ENCODE measurements at regions not wholly inside any gene's neighbourhood (a gene's known extent, or its start where the extent isn't known, plus 50 kb on each side); places are given as distances from the start of the nearest gene placed in this dataset.

DNA sequence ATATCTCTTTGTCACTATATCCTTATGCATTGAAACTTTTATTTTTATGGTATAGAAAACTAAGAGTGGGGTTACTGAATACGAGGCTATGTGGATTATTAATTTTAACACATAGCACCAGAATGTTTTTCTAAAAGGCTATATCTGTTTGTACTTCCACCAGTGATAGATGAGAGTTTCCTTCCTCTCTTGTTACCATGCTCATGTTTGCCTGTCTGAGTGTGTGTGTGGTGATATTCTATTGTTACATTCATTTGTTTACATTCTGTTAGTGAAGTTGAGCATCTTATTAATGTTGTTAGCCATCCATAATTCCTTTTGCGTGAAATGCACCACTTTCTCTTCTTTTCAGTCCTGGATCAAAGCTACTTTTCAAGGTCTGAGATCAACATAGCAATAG is 54.1 kb upstream of the ALDH1A1 start:
- ATAC-seq: no peak

More for the DNA sequence above, 54.1 kb upstream of the ALDH1A1 start:
- ChIA-PET POLR2A (no interaction called here), CTCF (no interaction called here)
- Histone ChIP-seq H3K4me3 (ENCODE audit: low read depth in 2 of 2, low read length in 2 of 2) (no peak overlapping the region), H3K27me3 (ENCODE audit: control insufficient read depth, insufficient read depth, low read length) (no peaks in the 10 kb centered on the region), H3K36me3 (ENCODE audit: control insufficient read depth, insufficient read depth, low read length) (no peaks in the 10 kb centered on the region), H3K9me3 (ENCODE audit: control insufficient read depth, insufficient read depth, low read depth, low read length) (no peaks in the 10 kb centered on the region), H3K27ac (ENCODE audit: low read length) (no peak overlapping the region), H3K4me1 (ENCODE audit: control insufficient read depth, insufficient read depth, low read length) (no peaks in the 10 kb centered on the region)
- in situ Hi-C loops (cut with HindIII; ENCODE audit: low pct_unique_long_range_greater_than_20kb, low sequenced_read_pairs): no loop called here
- TF ChIP-seq, protein P1, sequence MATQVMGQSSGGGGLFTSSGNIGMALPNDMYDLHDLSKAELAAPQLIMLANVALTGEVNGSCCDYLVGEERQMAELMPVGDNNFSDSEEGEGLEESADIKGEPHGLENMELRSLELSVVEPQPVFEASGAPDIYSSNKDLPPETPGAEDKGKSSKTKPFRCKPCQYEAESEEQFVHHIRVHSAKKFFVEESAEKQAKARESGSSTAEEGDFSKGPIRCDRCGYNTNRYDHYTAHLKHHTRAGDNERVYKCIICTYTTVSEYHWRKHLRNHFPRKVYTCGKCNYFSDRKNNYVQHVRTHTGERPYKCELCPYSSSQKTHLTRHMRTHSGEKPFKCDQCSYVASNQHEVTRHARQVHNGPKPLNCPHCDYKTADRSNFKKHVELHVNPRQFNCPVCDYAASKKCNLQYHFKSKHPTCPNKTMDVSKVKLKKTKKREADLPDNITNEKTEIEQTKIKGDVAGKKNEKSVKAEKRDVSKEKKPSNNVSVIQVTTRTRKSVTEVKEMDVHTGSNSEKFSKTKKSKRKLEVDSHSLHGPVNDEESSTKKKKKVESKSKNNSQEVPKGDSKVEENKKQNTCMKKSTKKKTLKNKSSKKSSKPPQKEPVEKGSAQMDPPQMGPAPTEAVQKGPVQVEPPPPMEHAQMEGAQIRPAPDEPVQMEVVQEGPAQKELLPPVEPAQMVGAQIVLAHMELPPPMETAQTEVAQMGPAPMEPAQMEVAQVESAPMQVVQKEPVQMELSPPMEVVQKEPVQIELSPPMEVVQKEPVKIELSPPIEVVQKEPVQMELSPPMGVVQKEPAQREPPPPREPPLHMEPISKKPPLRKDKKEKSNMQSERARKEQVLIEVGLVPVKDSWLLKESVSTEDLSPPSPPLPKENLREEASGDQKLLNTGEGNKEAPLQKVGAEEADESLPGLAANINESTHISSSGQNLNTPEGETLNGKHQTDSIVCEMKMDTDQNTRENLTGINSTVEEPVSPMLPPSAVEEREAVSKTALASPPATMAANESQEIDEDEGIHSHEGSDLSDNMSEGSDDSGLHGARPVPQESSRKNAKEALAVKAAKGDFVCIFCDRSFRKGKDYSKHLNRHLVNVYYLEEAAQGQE (IDR thresholded peaks at IDR 0.05; ENCODE audit: insufficient read depth in 1 of 2, low read depth in 2 of 2, low read length in 1 of 2): no peak
- no peak for TF ChIP-seq POLR2AphosphoS5 (IDR thresholded peaks at IDR 0.05; ENCODE audit: low read depth, low read length)
- no peak for TF ChIP-seq SIN3A (IDR thresholded peaks at IDR 0.05; ENCODE audit: borderline replicate concordance, insufficient read depth, low read depth, low read length)
- TF ChIP-seq TCF7L2 (IDR thresholded peaks at IDR 0.05; ENCODE audit: low read depth, low read length): no peak
- TF ChIP-seq, protein P2, sequence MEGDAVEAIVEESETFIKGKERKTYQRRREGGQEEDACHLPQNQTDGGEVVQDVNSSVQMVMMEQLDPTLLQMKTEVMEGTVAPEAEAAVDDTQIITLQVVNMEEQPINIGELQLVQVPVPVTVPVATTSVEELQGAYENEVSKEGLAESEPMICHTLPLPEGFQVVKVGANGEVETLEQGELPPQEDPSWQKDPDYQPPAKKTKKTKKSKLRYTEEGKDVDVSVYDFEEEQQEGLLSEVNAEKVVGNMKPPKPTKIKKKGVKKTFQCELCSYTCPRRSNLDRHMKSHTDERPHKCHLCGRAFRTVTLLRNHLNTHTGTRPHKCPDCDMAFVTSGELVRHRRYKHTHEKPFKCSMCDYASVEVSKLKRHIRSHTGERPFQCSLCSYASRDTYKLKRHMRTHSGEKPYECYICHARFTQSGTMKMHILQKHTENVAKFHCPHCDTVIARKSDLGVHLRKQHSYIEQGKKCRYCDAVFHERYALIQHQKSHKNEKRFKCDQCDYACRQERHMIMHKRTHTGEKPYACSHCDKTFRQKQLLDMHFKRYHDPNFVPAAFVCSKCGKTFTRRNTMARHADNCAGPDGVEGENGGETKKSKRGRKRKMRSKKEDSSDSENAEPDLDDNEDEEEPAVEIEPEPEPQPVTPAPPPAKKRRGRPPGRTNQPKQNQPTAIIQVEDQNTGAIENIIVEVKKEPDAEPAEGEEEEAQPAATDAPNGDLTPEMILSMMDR (IDR thresholded peaks at IDR 0.05): no peak
- intact Hi-C loops (cut with micrococcal nuclease; ENCODE audit: unreplicated experiment): no loop called here
- DNase-seq (ENCODE audit: low read depth, low spot score): no peak
- BruUV-seq (replicated peaks): no TSS peak

All from Panc1 (cell line).